ENCODE measurements at regions not wholly inside any gene's neighbourhood (a gene's known extent, or its start where the extent isn't known, plus 50 kb on each side); places are given as distances from the start of the nearest gene placed in this dataset.

Small RNA genes lying in the stretch of these regions (small RNA-seq; reads per million reads assigned to genes)
- gene AC008571.1, result 0 reads per million in 3 donors
